ENCODE measurements at regions not wholly inside any gene's neighbourhood (a gene's known extent, or its start where the extent isn't known, plus 50 kb on each side); places are given as distances from the start of the nearest gene placed in this dataset.

GRCh38 chr5:75948438-75948837, 134.7 kb upstream of the SV2C start:
- H3K9ac ChIP-seq (ENCODE audit: insufficient read depth, low read depth, low read length), result no peak overlapping the region
- intact Hi-C loops (cut with micrococcal nuclease; ENCODE audit: unreplicated experiment) (no loop called here), in situ Hi-C loops (cut with HindIII; ENCODE audit: extremely low pct_ligation_motif_present, low pct_unique_long_range_greater_than_20kb) (no loop called here)
- H3K27ac ChIP-seq (ENCODE audit: extremely low read length, insufficient read depth, low read length), result no peak overlapping the region
- no peak overlapping the region for H3K4me2 ChIP-seq (ENCODE audit: low read depth, low read length)
- H3K9me3 ChIP-seq (ENCODE audit: low read length), result no peaks in the 10 kb centered on the region
- no peak overlapping the region for H2AFZ ChIP-seq (ENCODE audit: low read length)
- ChIA-PET CTCF (ENCODE audit: low intra/inter-chr PET ratio, low total read pairs) (no interaction called here), POLR2A (no interaction called here)
- H3K4me3 ChIP-seq (replicated peaks in 1 of 3; ENCODE audit: insufficient read depth in 1 of 3, low read depth in 2 of 3, low read length in 3 of 3), result no peak overlapping the region
- H4K20me1 ChIP-seq (ENCODE audit: insufficient read depth, low read length), result no peaks in the 10 kb centered on the region
- no peaks in the 10 kb centered on the region; a peak in 1 of 5 replicates for H3K27me3 ChIP-seq (ENCODE audit: control insufficient read depth in 1 of 2, insufficient read depth in 2 of 2, low read length in 2 of 2)
- no peaks in the 10 kb centered on the region for H3K36me3 ChIP-seq (replicated peaks in 1 of 2; ENCODE audit: control insufficient read depth in 1 of 2, insufficient read depth in 2 of 2, low read length in 2 of 2)
- no peaks in the 10 kb centered on the region for H3K4me1 ChIP-seq (ENCODE audit: insufficient read depth, low read length)
- BruUV-seq (replicated peaks), result no TSS peak
- DNase-seq (ENCODE audit: low spot score) (no peak), ATAC-seq (no peak), FAIRE-seq (no peak)
- no peaks in the 10 kb centered on the region for H3K79me2 ChIP-seq (ENCODE audit: insufficient read depth, low read length)
- WGBS (ENCODE audit: low lambda C conversion rate), result 15% methylated on average over 3 of the region's 3 CpGs
- TF ChIP-seq ARID3A (IDR thresholded peaks at IDR 0.05; ENCODE audit: low read depth, low read length) (no peak), BCL3 (CRISPR knock-in tag; IDR thresholded peaks at IDR 0.05) (no peak)

- H3K9me3 ChIP-seq (ENCODE audit: low read length), result no peaks in the 10 kb centered on the region
- DNase-seq (ENCODE audit: low spot score) (no peak), FAIRE-seq (no peak), ATAC-seq (no peak)
- 7% methylated on average over 2 of the region's 2 CpGs for WGBS (ENCODE audit: low lambda C conversion rate)
- in situ Hi-C loops (cut with HindIII; ENCODE audit: extremely low pct_ligation_motif_present, low pct_unique_long_range_greater_than_20kb), result no loop called here
- H3K79me2 ChIP-seq (ENCODE audit: insufficient read depth, low read length), result no peaks in the 10 kb centered on the region
- intact Hi-C loops (cut with micrococcal nuclease; ENCODE audit: unreplicated experiment), result no loop called here
- H3K4me1 ChIP-seq (ENCODE audit: insufficient read depth, low read length), result no peaks in the 10 kb centered on the region
- no peak overlapping the region for H3K27ac ChIP-seq (ENCODE audit: extremely low read length, insufficient read depth, low read length)
- no peak overlapping the region for H3K9ac ChIP-seq (ENCODE audit: insufficient read depth, low read depth, low read length)
- H3K27me3 ChIP-seq (ENCODE audit: control insufficient read depth in 1 of 2, insufficient read depth in 2 of 2, low read length in 2 of 2), result peaks cover 0 to 8% of the 10 kb centered on the region in 2 experiments; a peak in 3 of 5 replicates
- H3K4me3 ChIP-seq (replicated peaks in 1 of 3; ENCODE audit: insufficient read depth in 1 of 3, low read depth in 2 of 3, low read length in 3 of 3), result no peak overlapping the region
- no peak overlapping the region for H2AFZ ChIP-seq (ENCODE audit: low read length)
- BruUV-seq (replicated peaks), result no TSS peak
- no peak overlapping the region for H3K4me2 ChIP-seq (ENCODE audit: low read depth, low read length)
- no peaks in the 10 kb centered on the region for H4K20me1 ChIP-seq (ENCODE audit: insufficient read depth, low read length)
- no peaks in the 10 kb centered on the region for H3K36me3 ChIP-seq (replicated peaks in 1 of 2; ENCODE audit: control insufficient read depth in 1 of 2, insufficient read depth in 2 of 2, low read length in 2 of 2)
- TF ChIP-seq GZF1 (CRISPR knock-in tag; IDR thresholded peaks at IDR 0.05) (no peak), ZMYM3 (CRISPR knock-in tag; IDR thresholded peaks at IDR 0.05) (no peak), NR3C1 (CRISPR knock-in tag; IDR thresholded peaks at IDR 0.05) (no peak), RBAK (CRISPR knock-in tag; IDR thresholded peaks at IDR 0.05) (no peak), SNRNP70 (IDR thresholded peaks at IDR 0.05; ENCODE audit: low read depth, low read length) (no peak), ZIK1 (CRISPR knock-in tag; IDR thresholded peaks at IDR 0.05; ENCODE audit: borderline replicate concordance, low read depth) (no peak), JDP2 (CRISPR knock-in tag; IDR thresholded peaks at IDR 0.05; ENCODE audit: borderline replicate concordance) (no peak), KLF13 (CRISPR knock-in tag; IDR thresholded peaks at IDR 0.05) (no peak), ATF6 (CRISPR knock-in tag; conservative IDR thresholded peaks at IDR 0.05) (no peak), SIN3A (IDR thresholded peaks at IDR 0.05; ENCODE audit: borderline replicate concordance, low read depth, low read length) (no peak), AGO1 (IDR thresholded peaks at IDR 0.05; ENCODE audit: low read depth, low read length, poor library complexity, severe bottlenecking) (no peak)
- ChIA-PET CTCF (ENCODE audit: low intra/inter-chr PET ratio, low total read pairs) (no interaction called here), POLR2A (no interaction called here)
Observed at GRCh38 chr5:75940418-75940817, 142.8 kb upstream of the SV2C start.

All from HepG2 (cell line).